Neural cell (in vitro differentiated cells): ENCODE measurements at regions not wholly inside any gene's neighbourhood (a gene's known extent, or its start where the extent isn't known, plus 50 kb on each side); places are given as distances from the start of the nearest gene placed in this dataset.

Experiments used
- MXI1 ChIP-seq: fragments of 450-650 bp; conservative IDR thresholded peaks from 2 replicates; pipeline ENCODE4 v1.6.1; 2014; ENCODE audit warnings: antibody characterized with exemption, mild to moderate bottlenecking; ENCODE audit not compliant: poor library complexity, severe bottlenecking
- POLR2AphosphoS5 ChIP-seq: IDR thresholded peaks from 2 replicates; pipeline ENCODE4 v1.6.1; 2012

DNA sequence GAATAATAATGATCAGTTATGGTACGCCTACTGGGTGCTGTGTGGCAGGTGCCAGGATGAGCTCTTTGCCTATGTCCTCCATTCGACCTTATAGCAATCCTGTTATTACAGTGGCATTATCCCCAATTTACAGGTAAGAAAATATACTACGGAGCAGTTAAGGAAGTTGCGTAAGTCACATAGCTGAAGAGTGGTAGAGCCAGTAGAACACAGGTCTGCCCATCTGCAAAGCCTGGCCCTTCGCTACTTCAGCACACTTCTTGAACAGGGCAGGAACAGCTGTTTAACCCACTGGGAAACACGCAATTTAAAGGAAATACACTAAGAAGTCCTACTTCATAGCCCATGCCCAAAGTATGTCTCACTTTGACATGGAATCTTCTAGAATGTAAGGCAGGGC lies 91.8 kb downstream of the PXDC1 start:
- TF ChIP-seq MXI1, result no peak
- TF ChIP-seq POLR2AphosphoS5, result no peak
